SHP77 (cell line): ENCODE measurements at regions not wholly inside any gene's neighbourhood (a gene's known extent, or its start where the extent isn't known, plus 50 kb on each side); places are given as distances from the start of the nearest gene placed in this dataset.
"Not testable (repeated sequence)": the region's sequence is repeated elsewhere in the genome, so short reads cannot be mapped to it uniquely, and the experiment has no call there.

Experiments used
- DNase-seq, 2 experiments: peaks; one replicate each; lab custom pipeline; 2025; lab: John Stamatoyannopoulos, UW

GRCh38 chr7:66458991-66459390, 169.7 kb upstream of the KCTD7 start:
- DNase-seq, result not testable (repeated sequence)

- DNase-seq, result not testable (repeated sequence)
Measured at GRCh38 chr7:66459783-66460413, 168.8 kb upstream of the KCTD7 start.

- no peak for DNase-seq
Measured at GRCh38 chr7:66460921-66461361, 167.7 kb upstream of the KCTD7 start.

- not testable (repeated sequence) for DNase-seq
Measured at GRCh38 chr7:66461397-66461796, 167.3 kb upstream of the KCTD7 start.

- not testable (repeated sequence) for DNase-seq
Measured at GRCh38 chr7:66462831-66463230, 165.8 kb upstream of the KCTD7 start.

- DNase-seq, result no peak
Measured at GRCh38 chr7:66464059-66464458, 164.6 kb upstream of the KCTD7 start.

- DNase-seq, result no peak
Measured at GRCh38 chr7:66466081-66466600, 162.5 kb upstream of the KCTD7 start.

GRCh38 chr7:66467887-66468286, 160.8 kb upstream of the KCTD7 start:
- no peak for DNase-seq

GRCh38 chr7:66473064-66473463, 155.6 kb upstream of the KCTD7 start:
- DNase-seq, result not testable (repeated sequence)

- no peak for DNase-seq
Measured at GRCh38 chr7:66474441-66474840, 154.2 kb upstream of the KCTD7 start.

- DNase-seq, result not testable (repeated sequence)
Measured at GRCh38 chr7:66476056-66476455, 152.6 kb upstream of the KCTD7 start.

- not testable (repeated sequence) for DNase-seq
Measured at GRCh38 chr7:66477822-66478397, 150.8 kb upstream of the KCTD7 start.

GRCh38 chr7:66481229-66481628, 147.5 kb upstream of the KCTD7 start:
- not testable (repeated sequence) for DNase-seq

- DNase-seq, result not testable (repeated sequence)
Measured at GRCh38 chr7:66489065-66489464, 139.6 kb upstream of the KCTD7 start.

GRCh38 chr7:66489741-66490140, 138.9 kb upstream of the KCTD7 start:
- DNase-seq, result not testable (repeated sequence)

GRCh38 chr7:66490979-66491378, 137.7 kb upstream of the KCTD7 start:
- DNase-seq, result peak in 1 of 2 experiments; percentile 5

- not testable (repeated sequence) for DNase-seq
Measured at GRCh38 chr7:66492405-66492804, 136.3 kb upstream of the KCTD7 start.

- peak; percentile 98 to 99 for DNase-seq
Measured at GRCh38 chr7:66493235-66494205, 135.2 kb upstream of the KCTD7 start.

- no peak for DNase-seq
Measured at GRCh38 chr7:66497346-66497745, 131.3 kb upstream of the KCTD7 start.

GRCh38 chr7:66500087-66500486, 128.6 kb upstream of the KCTD7 start:
- no peak for DNase-seq

GRCh38 chr7:66502230-66503035, 126.2 kb upstream of the KCTD7 start:
- peak in 1 of 2 experiments; percentile 11 for DNase-seq

GRCh38 chr7:66503036-66503370, 125.7 kb upstream of the KCTD7 start:
- no peak for DNase-seq
